Progenitor cell of endocrine pancreas (in vitro differentiated cells): ENCODE measurements at regions not wholly inside any gene's neighbourhood (a gene's known extent, or its start where the extent isn't known, plus 50 kb on each side); places are given as distances from the start of the nearest gene placed in this dataset.

ENCODE experiments used
- DNase-seq: peaks from one replicate; pipeline ENCODE4 v3.0.0; 2021; ENCODE audit warnings: low spot score; ENCODE audit not compliant: unreplicated experiment
- H3K27ac Mint-ChIP-seq: 2 replicates; pipeline ENCODE4 v1.8.0; 2021; ENCODE audit warnings: mild to moderate bottlenecking, moderate library complexity, mixed read lengths
- H3K27me3 Mint-ChIP-seq: 2 replicates; pipeline ENCODE4 v1.8.0; 2021; ENCODE audit warnings: mixed read lengths
- H3K36me3 Mint-ChIP-seq: 2 replicates; pipeline ENCODE4 v1.8.0; 2022; ENCODE audit warnings: mixed read lengths; ENCODE audit not compliant: insufficient read depth
- H3K4me1 Mint-ChIP-seq: 2 replicates; pipeline ENCODE4 v1.8.0; 2021; ENCODE audit warnings: low read depth, mixed read lengths
- H3K4me3 Mint-ChIP-seq: 2 replicates; pipeline ENCODE4 v1.8.0; 2021; ENCODE audit warnings: low read depth, mild to moderate bottlenecking, moderate library complexity, mixed read lengths
- H3K9me3 Mint-ChIP-seq: 2 replicates; pipeline ENCODE4 v1.8.0; 2021; ENCODE audit warnings: low read depth, mixed read lengths
- CTCF ChIP-seq: fragments of 200-600 bp; sonication (generic); IDR thresholded peaks from one replicate; pipeline ENCODE4 v1.5.0; 2021; ENCODE audit warnings: antibody characterized with exemption, mild to moderate bottlenecking; ENCODE audit not compliant: unreplicated experiment

DNA sequence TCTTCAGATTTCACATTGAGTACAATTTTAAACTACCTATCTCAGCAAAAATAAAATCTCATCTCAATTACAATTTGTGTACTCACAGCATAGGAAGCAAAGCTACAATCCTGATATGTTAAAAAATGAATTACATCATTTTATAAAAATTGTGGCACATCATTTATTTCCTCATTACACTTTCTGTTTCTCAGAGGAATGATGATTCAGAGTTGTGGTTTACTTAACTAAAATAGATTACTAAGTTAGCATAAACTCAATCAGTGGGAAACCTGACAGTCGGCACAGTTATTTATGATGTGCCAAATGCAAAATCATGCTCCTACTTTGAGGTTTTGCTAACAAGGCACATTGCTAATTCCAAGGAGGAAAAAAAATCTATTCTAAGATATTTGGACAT lies 325.0 kb downstream of the FBXO8 start:
- Mint-ChIP-seq H3K4me3 (no peak overlapping the region), H3K27me3 (no peaks in the 10 kb centered on the region), H3K4me1 (peaks cover 2% of the 10 kb centered on the region), H3K36me3 (no peaks in the 10 kb centered on the region), H3K27ac (no peak overlapping the region), H3K9me3 (no peaks in the 10 kb centered on the region)
- no peak for DNase-seq
- no peak for TF ChIP-seq CTCF

- H3K9me3 Mint-ChIP-seq = no peaks in the 10 kb centered on the region
- H3K27me3 Mint-ChIP-seq = peaks cover 49% of the 10 kb centered on the region
- no peak for DNase-seq
- no peak overlapping the region for H3K4me3 Mint-ChIP-seq
- peaks cover 3% of the 10 kb centered on the region for H3K4me1 Mint-ChIP-seq
- no peaks in the 10 kb centered on the region for H3K36me3 Mint-ChIP-seq
- TF ChIP-seq CTCF = no peak
- H3K27ac Mint-ChIP-seq = no peak overlapping the region
Observed at GRCh38 chr4:173943547-173943946, 339.9 kb downstream of the FBXO8 start.

DNA sequence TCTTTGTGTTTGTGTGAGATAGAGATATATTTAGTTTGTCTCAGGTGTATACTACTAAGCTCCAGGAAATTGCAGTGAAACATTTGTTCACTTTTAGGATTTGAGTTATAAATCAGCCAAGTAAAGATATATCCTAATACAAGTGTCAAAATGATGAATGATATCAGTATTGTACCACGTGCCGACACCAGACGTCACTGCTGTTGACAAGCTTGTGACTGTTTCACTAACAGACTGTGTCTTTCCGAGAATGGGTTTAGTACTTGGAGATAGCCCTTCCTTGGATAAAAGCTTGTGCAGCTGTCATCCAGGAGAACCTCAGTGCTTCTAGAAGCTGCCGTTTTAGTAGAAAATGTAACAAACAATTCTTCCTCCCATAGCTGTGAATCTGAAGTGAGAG lies 343.3 kb downstream of the FBXO8 start:
- Mint-ChIP-seq H3K27me3 (peaks cover 47% of the 10 kb centered on the region), H3K4me1 (peaks cover 22% of the 10 kb centered on the region), H3K36me3 (no peaks in the 10 kb centered on the region), H3K4me3 (no peak overlapping the region), H3K9me3 (no peaks in the 10 kb centered on the region), H3K27ac (no peak overlapping the region)
- TF ChIP-seq CTCF = no peak
- DNase-seq = no peak

DNA sequence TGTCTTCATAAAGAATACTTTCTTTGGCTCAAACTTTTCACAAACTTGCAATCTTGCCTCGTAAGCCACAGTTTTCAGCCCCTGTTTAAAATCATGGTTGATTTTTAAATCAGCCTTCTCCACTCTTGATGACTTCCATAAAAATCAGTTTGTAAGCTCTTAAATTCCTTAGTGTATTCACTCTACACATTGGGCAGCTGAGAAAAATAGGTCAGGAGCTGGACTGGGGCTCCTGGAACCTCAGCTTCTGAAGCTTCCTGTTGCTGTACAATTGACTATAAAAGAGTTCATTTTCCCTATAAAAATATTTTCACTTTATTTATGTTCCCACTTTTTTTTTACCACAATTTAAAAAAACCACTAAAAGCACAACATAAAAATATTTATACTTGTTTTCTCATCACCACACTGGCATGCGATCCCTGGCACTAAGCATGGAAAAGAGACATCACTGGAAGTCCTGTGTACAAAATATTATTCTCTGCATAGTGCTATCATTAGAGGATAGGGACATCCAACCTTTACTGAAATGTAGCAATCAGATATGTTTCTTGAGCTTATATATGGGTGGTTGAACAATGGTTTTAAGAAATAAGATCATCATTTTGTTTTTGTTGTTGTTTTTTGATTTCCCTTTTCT lies 345.7 kb downstream of the FBXO8 start:
- no peaks in the 10 kb centered on the region for H3K9me3 Mint-ChIP-seq
- peaks cover 47% of the 10 kb centered on the region for H3K27me3 Mint-ChIP-seq
- H3K36me3 Mint-ChIP-seq = no peaks in the 10 kb centered on the region
- no peak for DNase-seq
- H3K4me1 Mint-ChIP-seq = peaks cover 25% of the 10 kb centered on the region
- no peak overlapping the region for H3K27ac Mint-ChIP-seq
- no peak overlapping the region for H3K4me3 Mint-ChIP-seq
- no peak for TF ChIP-seq CTCF

GRCh38 chr4:173936861-173937260 lies 346.6 kb downstream of the FBXO8 start:
- H3K27ac Mint-ChIP-seq = peak overlapping the region; percentile 38
- H3K27me3 Mint-ChIP-seq = peaks cover 51% of the 10 kb centered on the region
- TF ChIP-seq CTCF = no peak
- H3K9me3 Mint-ChIP-seq = no peaks in the 10 kb centered on the region
- H3K4me1 Mint-ChIP-seq = peaks cover 25% of the 10 kb centered on the region
- no peak for DNase-seq
- H3K4me3 Mint-ChIP-seq = no peak overlapping the region
- H3K36me3 Mint-ChIP-seq = no peaks in the 10 kb centered on the region
